GM18861 (cell line): ENCODE measurements at regions not wholly inside any gene's neighbourhood (a gene's known extent, or its start where the extent isn't known, plus 50 kb on each side); places are given as distances from the start of the nearest gene placed in this dataset.
"Not testable (repeated sequence)": the region's sequence is repeated elsewhere in the genome, so short reads cannot be mapped to it uniquely, and the experiment has no call there.

Experiments
- ATAC-seq: cut with Tn5 transposase; IDR thresholded peaks from one replicate; pipeline ENCODE4 v1.9.1; 2021; ENCODE audit not compliant: unreplicated experiment

GRCh38 chr10:84571146-84571545 is 242.8 kb downstream of the CCSER2 start:
- no peak for ATAC-seq

- ATAC-seq, result peak; percentile 49
Measured at GRCh38 chr10:84574102-84574501, 245.7 kb downstream of the CCSER2 start.

GRCh38 chr10:84581976-84582375 is 253.6 kb downstream of the CCSER2 start:
- ATAC-seq, result no peak

GRCh38 chr10:84583501-84583900 is 255.1 kb downstream of the CCSER2 start:
- ATAC-seq, result no peak

- no peak for ATAC-seq
Measured at GRCh38 chr10:84587789-84588188, 259.4 kb downstream of the CCSER2 start.

GRCh38 chr10:84588426-84588825 is 260.0 kb downstream of the CCSER2 start:
- ATAC-seq, result no peak

- ATAC-seq, result no peak
Measured at GRCh38 chr10:84588971-84589370, 260.6 kb downstream of the CCSER2 start.

- ATAC-seq, result no peak
Measured at GRCh38 chr10:84589526-84590205, 261.3 kb downstream of the CCSER2 start.

GRCh38 chr10:84590327-84591193 is 262.2 kb downstream of the CCSER2 start:
- no peak for ATAC-seq

- no peak for ATAC-seq
Measured at GRCh38 chr10:84593506-84593905, 265.1 kb downstream of the CCSER2 start.

GRCh38 chr10:84596585-84596984 is 268.2 kb downstream of the CCSER2 start:
- no peak for ATAC-seq

- ATAC-seq, result no peak
Measured at GRCh38 chr10:84599254-84599653, 270.9 kb downstream of the CCSER2 start.

GRCh38 chr10:84600947-84601346 is 272.6 kb downstream of the CCSER2 start:
- no peak for ATAC-seq

- not testable (repeated sequence) for ATAC-seq
Measured at GRCh38 chr10:84602543-84602942, 274.2 kb downstream of the CCSER2 start.

GRCh38 chr10:84603971-84604370 is 275.6 kb downstream of the CCSER2 start:
- no peak for ATAC-seq

GRCh38 chr10:84605802-84606201 is 277.4 kb downstream of the CCSER2 start:
- ATAC-seq, result no peak

- no peak for ATAC-seq
Measured at GRCh38 chr10:84606428-84606827, 278.0 kb downstream of the CCSER2 start.

- ATAC-seq, result no peak
Measured at GRCh38 chr10:84607044-84607443, 278.7 kb downstream of the CCSER2 start.

- no peak for ATAC-seq
Measured at GRCh38 chr10:84607523-84607922, 279.1 kb downstream of the CCSER2 start.

GRCh38 chr10:84608126-84608525 is 279.7 kb downstream of the CCSER2 start:
- peak; percentile 81 for ATAC-seq

GRCh38 chr10:84613336-84614021 is 285.1 kb downstream of the CCSER2 start:
- peak; percentile 68 for ATAC-seq
